Stimulated activated naive CD4-positive, alpha-beta T cell treated with Interleukin-2 at 50 U/mL for 16 hours (primary cell): ENCODE measurements at regions not wholly inside any gene's neighbourhood (a gene's known extent, or its start where the extent isn't known, plus 50 kb on each side); places are given as distances from the start of the nearest gene placed in this dataset.

Experiments
- DNase-seq: peaks from one replicate; lab custom pipeline; 2025; lab: John Stamatoyannopoulos, UW

DNA sequence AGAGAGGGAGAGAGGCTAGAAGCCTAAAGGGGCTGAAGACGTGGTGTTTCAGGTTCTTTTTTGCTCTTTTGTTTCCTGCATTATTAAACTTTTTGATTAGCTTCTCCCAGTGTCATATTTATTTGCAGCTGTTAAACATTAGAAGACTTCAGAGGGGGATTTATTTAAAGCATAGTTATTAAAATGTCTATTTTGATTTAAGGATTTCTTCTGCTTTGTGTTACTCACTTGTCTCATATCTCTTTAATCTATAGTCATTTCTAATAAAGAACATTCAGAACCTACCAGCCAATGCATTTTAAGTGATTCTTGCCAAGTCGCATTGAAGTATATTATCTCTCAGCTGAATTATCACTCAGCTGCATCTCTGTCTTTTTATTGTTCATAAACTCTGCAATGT lies 152.0 kb upstream of the DYRK2 start:
- DNase-seq: no peak

DNA sequence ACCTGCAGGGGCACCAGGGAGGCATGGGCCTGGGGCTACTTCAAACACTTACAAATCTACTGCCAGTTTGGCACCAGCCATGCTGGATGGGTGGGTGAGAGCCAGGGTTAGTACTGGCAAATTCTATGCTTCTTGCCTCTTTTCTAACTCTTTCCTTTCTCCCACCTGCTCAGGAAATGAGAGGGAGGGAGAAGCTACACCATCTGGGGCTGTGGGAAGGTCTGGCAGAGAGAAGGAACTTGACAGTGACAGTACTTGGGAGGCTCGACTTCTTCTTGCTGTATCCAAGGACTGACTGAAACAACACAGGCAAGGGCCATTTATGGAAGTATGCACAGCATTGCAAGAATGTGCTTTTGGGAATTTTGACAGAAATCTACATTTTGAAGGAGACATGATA lies 149.6 kb upstream of the DYRK2 start:
- no peak for DNase-seq

- DNase-seq: no peak
Observed at GRCh38 chr12:67501362-67501761, 147.2 kb upstream of the DYRK2 start.

- DNase-seq: no peak
Observed at GRCh38 chr12:67504026-67504425, 144.5 kb upstream of the DYRK2 start.

DNA sequence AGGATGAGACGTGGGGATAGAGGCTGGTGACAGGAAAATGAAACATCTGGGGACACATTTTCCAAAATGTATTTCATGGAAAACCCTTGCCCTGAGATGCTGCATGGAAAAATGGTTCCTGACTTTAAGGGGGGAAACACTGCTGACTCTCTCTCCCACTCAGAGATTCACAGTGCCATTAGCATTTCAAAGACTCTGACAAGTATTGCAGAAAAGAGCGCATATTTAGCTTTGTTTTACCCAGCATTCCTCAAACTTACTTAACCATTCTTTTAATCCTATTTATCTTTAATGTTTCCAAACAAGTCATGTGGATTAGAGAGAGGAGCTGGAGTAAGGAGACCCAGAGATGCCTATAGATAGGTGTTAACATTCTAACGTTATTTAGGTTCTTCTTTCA lies 141.8 kb upstream of the DYRK2 start:
- no peak for DNase-seq

DNA sequence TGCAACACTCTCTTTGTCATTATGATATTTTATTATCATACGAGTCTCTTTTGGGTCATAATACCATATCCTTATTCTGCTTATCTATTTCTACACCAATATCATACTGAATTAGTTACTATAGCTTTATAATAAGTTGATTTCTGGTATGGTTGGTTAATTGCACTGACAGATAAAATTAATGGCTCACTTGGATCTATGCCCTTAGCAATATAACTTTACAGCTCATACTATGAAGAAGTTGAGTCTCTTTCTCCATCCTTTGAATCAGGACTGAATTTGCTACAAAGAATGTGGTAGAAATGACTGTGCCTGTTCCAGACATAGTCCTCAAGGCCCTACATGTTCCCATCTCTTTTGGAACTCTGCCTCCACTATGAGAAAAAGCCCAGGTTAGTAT lies 139.7 kb upstream of the DYRK2 start:
- DNase-seq: no peak

GRCh38 chr12:67509666-67510386 lies 138.7 kb upstream of the DYRK2 start:
- DNase-seq: no peak

DNA sequence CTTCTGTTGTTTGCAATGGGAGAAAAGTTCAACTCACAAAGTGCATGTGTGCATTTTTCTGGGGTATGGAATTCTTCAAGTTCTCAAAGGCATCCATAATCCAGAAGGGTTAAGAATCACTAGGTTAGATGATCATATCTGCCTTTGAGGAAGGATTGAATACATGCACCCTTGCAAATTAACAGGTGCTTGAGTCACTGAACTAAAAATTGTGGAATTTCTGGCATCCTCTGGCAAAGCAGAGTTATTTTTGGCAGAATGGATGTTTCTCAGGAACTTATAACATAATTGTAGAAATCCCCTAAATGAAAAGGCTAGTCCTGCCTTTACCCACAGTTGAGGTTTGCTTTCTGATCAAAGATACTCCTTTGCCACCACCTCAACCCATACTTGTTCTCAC lies 136.5 kb upstream of the DYRK2 start:
- DNase-seq: no peak

GRCh38 chr12:67514502-67514901 lies 134.0 kb upstream of the DYRK2 start:
- no peak for DNase-seq

- no peak for DNase-seq
Observed at GRCh38 chr12:67515679-67516340, 132.7 kb upstream of the DYRK2 start.

- no peak for DNase-seq
Observed at GRCh38 chr12:67517181-67517887, 131.2 kb upstream of the DYRK2 start.

DNA sequence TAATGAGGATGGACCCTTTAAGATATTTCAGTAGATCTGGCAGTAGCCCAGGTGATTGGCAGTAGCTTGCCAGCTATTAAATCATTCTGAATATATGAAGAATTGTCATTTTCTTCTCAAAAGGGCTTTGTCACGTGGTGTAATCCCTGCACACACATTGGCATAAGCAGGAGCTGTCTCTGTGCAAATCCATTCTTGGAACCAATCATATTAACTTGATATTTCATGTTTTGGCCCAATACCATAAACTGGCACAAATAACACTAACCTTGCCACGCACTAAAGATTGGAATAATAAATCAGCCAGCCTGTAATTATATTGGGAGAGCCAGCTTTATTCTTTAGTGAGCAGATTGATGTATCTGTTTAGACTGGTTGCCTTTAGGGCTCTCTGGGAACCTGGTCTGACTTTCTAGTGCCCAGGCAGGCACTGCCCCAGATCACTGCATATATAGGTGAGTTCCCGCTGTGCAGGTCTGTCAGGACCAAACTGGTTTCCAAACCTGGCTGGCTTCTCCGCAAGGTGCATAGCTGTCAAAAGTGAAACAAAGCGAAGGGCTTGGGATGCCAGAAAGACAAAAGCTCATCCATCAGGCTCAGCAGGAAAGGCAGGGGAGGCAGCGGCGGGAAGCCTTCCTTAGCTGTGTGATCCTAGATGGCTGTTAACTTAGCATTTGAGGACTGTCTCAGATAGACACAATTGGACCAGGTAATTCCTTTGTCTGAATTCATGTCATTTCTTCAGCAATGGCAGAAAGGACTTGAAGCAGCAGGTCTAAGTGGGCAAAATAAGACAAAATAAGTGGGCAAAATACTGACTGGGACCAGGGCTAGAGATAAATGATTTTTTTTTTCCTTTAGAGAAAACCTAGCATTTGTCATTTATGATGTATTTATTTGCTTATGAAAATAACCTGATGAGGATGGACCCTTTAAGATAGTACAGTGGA lies 128.8 kb upstream of the DYRK2 start:
- DNase-seq: no peak

DNA sequence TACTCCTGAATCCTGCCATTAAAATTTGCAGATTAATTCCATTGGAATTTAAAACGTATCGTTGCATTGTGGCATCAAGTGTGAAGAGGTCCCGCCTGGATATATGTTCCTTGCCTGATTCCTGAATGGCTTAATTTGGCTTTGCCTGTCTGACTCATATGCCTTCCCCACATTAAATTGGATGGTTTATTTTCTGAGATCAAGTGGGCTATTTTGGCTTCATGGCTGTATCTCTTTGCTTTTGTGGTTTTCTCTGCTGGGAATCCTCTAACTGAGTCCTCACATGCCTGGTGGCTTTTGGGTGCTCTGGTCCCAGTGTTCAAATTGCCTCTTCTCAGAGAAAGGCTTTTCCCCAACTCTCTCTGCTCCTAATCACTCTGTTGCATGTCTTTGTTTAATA lies 127.9 kb upstream of the DYRK2 start:
- no peak for DNase-seq

DNA sequence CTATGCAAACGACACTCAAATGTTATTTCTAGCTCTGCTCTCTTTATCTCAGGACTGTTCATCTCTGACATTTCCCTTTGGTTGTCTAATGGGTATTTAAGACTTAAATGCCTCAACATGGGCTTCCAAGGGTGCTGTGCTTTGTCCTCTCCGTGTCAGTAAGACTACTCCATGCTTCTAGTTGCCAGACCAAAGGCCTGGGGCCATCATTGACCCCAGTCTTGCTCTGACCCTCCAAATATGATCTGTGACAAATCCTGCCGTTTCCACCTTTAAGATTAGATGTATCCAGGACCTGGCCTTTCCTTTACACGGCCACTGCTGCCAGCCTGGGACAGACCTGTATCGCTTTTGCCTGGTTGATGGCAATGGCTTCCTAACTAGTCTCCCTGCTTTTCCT lies 126.3 kb upstream of the DYRK2 start:
- no peak for DNase-seq

DNA sequence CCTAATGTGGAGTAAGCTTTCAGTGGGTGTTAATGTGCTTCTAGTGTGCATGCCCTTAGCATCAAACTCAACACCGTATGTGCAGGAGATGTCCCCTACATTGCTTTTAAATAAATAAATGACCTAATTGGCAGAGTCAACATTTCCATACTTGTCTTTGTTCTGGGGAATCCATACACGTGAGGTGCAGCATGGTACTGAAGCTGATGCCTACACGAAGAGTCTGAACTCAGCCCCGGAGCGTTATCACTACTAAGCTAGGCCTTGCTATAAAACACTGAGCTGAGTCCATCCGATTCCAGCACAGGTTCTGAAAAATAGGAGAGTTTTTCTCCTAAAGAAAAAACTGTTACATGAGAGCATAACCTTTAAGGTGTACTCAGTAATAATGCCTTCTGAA lies 125.0 kb upstream of the DYRK2 start:
- DNase-seq: no peak

DNA sequence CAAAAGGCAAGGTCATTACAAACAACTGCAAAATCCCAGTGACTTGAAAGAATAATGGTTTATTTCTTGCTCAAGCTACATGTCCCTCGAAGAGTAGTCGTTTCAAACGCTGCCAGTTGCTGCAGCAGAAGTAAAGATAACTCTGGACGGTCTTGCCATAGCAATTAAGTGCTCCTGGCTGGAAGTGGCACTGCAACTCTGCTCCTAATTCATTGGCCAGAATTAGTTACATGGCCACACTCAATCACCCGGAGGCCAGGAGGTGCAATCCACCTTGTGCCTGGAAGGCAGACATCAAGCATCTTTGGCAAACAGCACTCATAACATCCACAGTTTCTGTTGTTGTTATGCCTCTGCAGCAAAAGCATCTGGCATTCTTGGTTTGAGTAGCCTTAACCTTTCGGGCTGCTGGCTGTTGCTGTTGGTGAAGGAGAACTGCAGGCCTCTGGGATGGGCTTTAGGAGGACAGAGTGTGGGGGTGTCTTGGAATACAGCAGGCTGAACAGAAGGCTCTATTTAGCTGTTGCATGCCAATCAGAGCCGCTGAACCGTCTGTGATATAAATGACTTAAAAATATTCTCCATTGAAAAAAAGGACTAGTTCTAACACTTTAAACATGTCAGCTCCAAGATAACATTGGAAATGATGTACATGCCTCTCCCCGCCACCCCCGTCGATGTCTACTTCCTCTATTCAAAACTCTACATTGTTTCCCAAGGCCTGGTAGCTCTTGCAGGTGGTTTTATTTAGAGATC lies 123.5 kb upstream of the DYRK2 start:
- DNase-seq: no peak

- DNase-seq: no peak
Observed at GRCh38 chr12:67525617-67525884, 123.0 kb upstream of the DYRK2 start.

GRCh38 chr12:67526129-67526528 lies 122.4 kb upstream of the DYRK2 start:
- DNase-seq: no peak

DNA sequence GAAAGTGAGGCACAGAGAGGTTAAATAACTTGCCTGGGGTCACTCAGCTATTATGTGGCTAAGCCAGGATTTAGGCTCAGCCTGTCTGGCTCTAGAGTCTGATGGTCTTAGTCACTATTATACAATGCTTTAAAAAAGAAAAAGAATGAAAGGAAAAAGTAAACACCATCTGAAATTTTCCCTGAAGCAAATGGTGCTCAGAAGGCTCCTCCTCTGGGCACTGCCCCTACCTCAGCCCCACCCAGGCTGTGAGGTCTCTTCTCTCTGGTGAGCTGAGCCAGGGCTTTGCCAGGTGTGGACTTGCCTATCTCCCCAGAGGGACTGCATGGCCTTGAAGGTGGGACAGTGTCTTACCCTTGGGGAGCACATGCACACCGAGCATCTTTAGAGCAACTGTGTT lies 117.5 kb upstream of the DYRK2 start:
- no peak for DNase-seq

GRCh38 chr12:67531501-67531900 lies 117.0 kb upstream of the DYRK2 start:
- no peak for DNase-seq

DNA sequence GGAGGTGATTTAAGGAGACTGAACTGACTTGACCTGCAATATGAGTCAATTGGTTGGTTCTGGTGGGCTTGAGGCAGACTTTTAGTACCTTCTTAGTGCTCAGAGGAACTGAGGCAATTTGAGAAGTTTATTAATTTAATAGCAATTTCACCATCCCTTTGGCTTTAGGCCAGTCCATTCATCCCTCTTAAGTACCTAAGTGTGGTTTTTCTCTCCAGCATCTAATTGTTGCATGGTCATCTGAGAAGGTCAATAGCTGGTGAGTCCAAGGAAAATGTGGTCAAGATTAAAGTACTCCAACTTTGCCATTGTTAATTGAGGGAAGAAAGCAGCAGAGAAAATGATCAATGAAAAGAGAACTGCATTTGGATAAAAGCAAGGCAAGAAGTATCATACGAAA lies 115.4 kb upstream of the DYRK2 start:
- DNase-seq: no peak

GRCh38 chr12:67534046-67534445 lies 114.5 kb upstream of the DYRK2 start:
- DNase-seq: no peak
